Right renal pelvis (tissue), 4 donors: ENCODE measurements at regions not wholly inside any gene's neighbourhood (a gene's known extent, or its start where the extent isn't known, plus 50 kb on each side); places are given as distances from the start of the nearest gene placed in this dataset.
"Not testable (repeated sequence)": the region's sequence is repeated elsewhere in the genome, so short reads cannot be mapped to it uniquely, and the experiment has no call there.

Experiments used
- DNase-seq, 4 donors: peaks; one replicate each; pipeline ENCODE4 v3.0.0-alpha.2; 2013; ENCODE audit warnings: low read depth in 4 of 4, low spot score in 3 of 4, missing footprints in 1 of 4

DNA sequence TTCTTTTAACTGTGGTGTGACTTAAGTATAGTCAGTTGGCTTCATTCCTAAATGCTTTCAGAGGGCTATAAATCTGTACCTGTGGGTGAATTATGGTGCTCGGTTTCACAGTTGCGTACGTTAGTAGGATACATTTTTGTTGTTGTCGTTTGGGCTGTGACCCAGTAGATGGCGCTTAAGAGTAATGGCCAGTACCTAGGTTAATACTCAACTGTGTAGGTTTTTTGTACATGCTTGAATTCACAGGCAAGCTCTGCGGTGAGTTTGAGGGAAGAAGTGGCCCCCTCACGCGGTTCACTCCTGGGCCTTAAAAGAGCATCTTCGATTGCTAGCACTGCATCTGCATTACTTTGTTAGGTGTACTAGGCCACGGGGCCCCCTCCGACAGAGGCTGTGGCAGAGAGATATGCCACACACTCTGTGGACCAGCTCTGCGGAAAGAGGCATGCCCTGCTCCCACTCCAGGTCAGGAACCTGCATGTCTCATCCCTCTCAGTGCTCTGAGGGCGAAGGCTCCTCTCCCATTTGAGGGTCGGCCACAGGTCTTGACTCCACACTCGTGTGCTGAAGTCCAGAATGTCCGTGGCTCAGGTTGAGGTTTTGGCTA, 224.6 kb upstream of the TBL1Y start:
- not testable (repeated sequence) for DNase-seq

GRCh38 chrY:6701558-6702161, 208.8 kb upstream of the TBL1Y start:
- not testable (repeated sequence) for DNase-seq

- DNase-seq, result not testable (repeated sequence)
Measured at GRCh38 chrY:6721443-6721842, 189.1 kb upstream of the TBL1Y start.

DNA sequence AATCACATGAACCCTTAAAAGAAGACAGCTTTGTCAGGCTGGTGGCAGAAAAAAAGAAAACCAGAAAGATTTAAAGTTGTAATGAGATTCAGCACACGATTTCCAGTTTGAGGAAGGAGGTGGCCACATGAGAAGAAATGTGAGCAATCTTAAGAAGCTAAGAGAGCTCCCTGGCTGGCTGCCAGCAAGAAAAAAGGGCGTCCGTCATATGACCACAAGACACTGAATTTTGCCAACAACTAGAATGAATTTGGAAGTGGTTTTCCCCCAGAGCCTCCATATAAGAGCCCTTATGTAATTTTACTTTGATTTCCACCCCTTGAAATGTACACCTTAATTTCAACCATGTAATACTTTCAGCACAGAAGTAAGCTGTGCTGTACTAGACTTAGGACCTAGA, 163.3 kb upstream of the TBL1Y start:
- not testable (repeated sequence) for DNase-seq

- no peak for DNase-seq
Measured at GRCh38 chrY:6782334-6782733, 128.2 kb upstream of the TBL1Y start.

DNA sequence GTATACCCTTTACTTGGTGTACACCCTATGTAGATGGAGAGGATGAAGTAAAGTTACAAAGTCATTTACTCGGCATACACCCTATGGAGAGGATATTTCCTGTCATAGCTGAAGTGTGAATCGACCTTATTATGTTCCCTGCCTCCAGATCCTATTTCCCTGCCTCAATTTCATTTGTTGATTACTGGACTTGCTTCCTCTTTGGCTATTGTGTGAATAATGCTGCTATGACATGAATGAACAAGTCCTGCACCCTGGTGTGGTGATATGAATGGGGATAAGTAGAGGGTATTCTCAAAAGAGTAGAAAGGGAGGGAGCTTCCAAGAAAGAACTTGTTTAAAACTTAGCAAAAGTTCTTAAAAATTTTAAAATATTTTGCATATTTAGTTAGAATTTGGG, 123.5 kb upstream of the TBL1Y start:
- no peak for DNase-seq

GRCh38 chrY:6811633-6812032, 98.9 kb upstream of the TBL1Y start:
- DNase-seq, result peak in 2 of 4 donors; percentile 1 to 2
